Spleen (tissue), 11 donors: ENCODE measurements at regions not wholly inside any gene's neighbourhood (a gene's known extent, or its start where the extent isn't known, plus 50 kb on each side); places are given as distances from the start of the nearest gene placed in this dataset.
A peak's percentile ranks its signal among the peaks of the same experiment; 100 is the strongest.

Source experiments
- DNase-seq: peaks from one replicate; pipeline ENCODE4 v3.0.0-alpha.2; 2020
- H3K27ac ChIP-seq, 8 donors: fragments of 200-600 bp; sonication (generic) in 7 of 8; 1 replicate in 4 of 8; 2 replicates in 4 of 8; pipeline versions ENCODE4 v1.5.0 to v1.8.0; 2016 to 2021; ENCODE audit warnings: inconsistent platforms in 4 of 8, mild to moderate bottlenecking in 4 of 8, moderate library complexity in 1 of 8
- H3K27me3 ChIP-seq, 7 donors: fragments of 200-600 bp; sonication (generic) in 6 of 7; replicated peaks in 1 of 7; 1 replicate in 4 of 7; 2 replicates in 3 of 7; pipeline versions ENCODE4 v1.5.0 to v1.8.0; 2016 to 2021; ENCODE audit warnings: inconsistent platforms in 3 of 7, mild to moderate bottlenecking in 1 of 7
- H3K36me3 ChIP-seq, 6 donors: fragments of 200-600 bp; sonication (generic) in 5 of 6; 1 replicate in 4 of 6; 2 replicates in 2 of 6; pipeline versions ENCODE4 v1.5.0 to v1.8.0; 2016 to 2021; ENCODE audit warnings: inconsistent platforms in 2 of 6
- H3K4me1 ChIP-seq, 6 donors: fragments of 200-600 bp; sonication (generic) in 5 of 6; 1 replicate in 3 of 6; 2 replicates in 3 of 6; pipeline versions ENCODE4 v1.5.0 to v1.8.0; 2016 to 2021; ENCODE audit warnings: inconsistent platforms in 3 of 6
- H3K4me3 ChIP-seq, 8 donors: fragments of 200-600 bp; sonication (generic) in 7 of 8; 1 replicate in 4 of 8; 2 replicates in 4 of 8; pipeline versions ENCODE4 v1.5.0 to v1.8.0; 2016 to 2021; ENCODE audit warnings: inconsistent platforms in 4 of 8, mild to moderate bottlenecking in 4 of 8, moderate library complexity in 2 of 8
- H3K9me3 ChIP-seq, 8 donors: fragments of 200-600 bp; sonication (generic) in 7 of 8; 1 replicate in 4 of 8; 2 replicates in 4 of 8; pipeline versions ENCODE4 v1.5.0 to v1.8.0; 2016 to 2021; ENCODE audit warnings: inconsistent platforms in 4 of 8
- CTCF ChIP-seq, 11 experiments: fragments of 200-600 bp in 7 of 11; fragments of 450-650 bp in 4 of 11; sonication (generic) in 4 of 11; IDR thresholded peaks in 8 of 11; conservative IDR thresholded peaks in 3 of 11; 1 replicate in 7 of 11; 2 replicates in 4 of 11; pipeline versions ENCODE4 v1.4.0 to v1.8.0; 2016 to 2021; ENCODE audit warnings: antibody characterized with exemption in 11 of 11, inconsistent platforms in 4 of 11, mild to moderate bottlenecking in 1 of 11
- POLR2A ChIP-seq, 3 donors: fragments of 450-650 bp; IDR thresholded peaks; one replicate each; pipeline ENCODE4 v1.5.1; 2017; ENCODE audit warnings: antibody characterized with exemption in 3 of 3, mild to moderate bottlenecking in 1 of 3
- POLR2AphosphoS5 ChIP-seq, 3 donors: sonication (generic); formaldehyde crosslinking; IDR thresholded peaks; one replicate each; pipeline ENCODE4 v1.5.1; 2017; ENCODE audit warnings: antibody characterized with exemption in 3 of 3
- WGBS, 5 donors: extraction: QIAGEN DNeasy Blood & Tissue Kit in 3 of 5; methylation state at CpG; one replicate each; pipeline versions ENCODE4 v1.1.5 to v1.1.7; 2013 to 2018; 5-methylcytosine and 5-hydroxymethylcytosine counted together
- intact Hi-C: fragments of 100-400 bp; cut with DNase I; formaldehyde crosslinking; loops from one replicate; pipeline ENCODE4 v1.15.0; 2023; ENCODE audit warnings: low total_unique reads
- donor health status: healthy with polysubstance abuse.
- donor health status: DM: no; HTN: no; CAD: no; lungs with moderate emphysema.
- donor health status: DM: no; HTN: no; CAD: no.
- donor health status: Bipolar disorder and iron deficiency.
- donor health status: healthy.
- donor health status: DM: no; HTN: no; CAD: no.
- donor health status: DM: yes; HTN: yes; CAD: no.

GRCh38 chr6:144647406-144647964, 362.4 kb downstream of the UTRN start:
- Histone ChIP-seq H3K36me3 (peaks cover 0 to 10% (median 2%) of the 10 kb centered on the region in 6 donors), H3K4me1 (peaks cover 0 to 15% (median 4%) of the 10 kb centered on the region in 6 donors), H3K27ac (no peak overlapping the region), H3K4me3 (no peak overlapping the region), H3K9me3 (no peaks in the 10 kb centered on the region), H3K27me3 (no peaks in the 10 kb centered on the region)
- TF ChIP-seq CTCF (IDR thresholded peaks at IDR 0.05 in 8 of 11, conservative IDR thresholded peaks at IDR 0.05 in 3 of 11) (no peak), POLR2A (IDR thresholded peaks at IDR 0.05) (no peak), POLR2AphosphoS5 (IDR thresholded peaks at IDR 0.05) (no peak)
- 78 to 91% (median 89%) methylated on average over 6 of the region's 6 CpGs for WGBS, 5 donors
- intact Hi-C loops = no loop called here
- DNase-seq = no peak

GRCh38 chr6:144647971-144648651, 363.0 kb downstream of the UTRN start:
- H3K27ac ChIP-seq = peak overlapping the region in 1 of 8 donors; percentile 10
- no peak for TF ChIP-seq CTCF (IDR thresholded peaks at IDR 0.05 in 8 of 11, conservative IDR thresholded peaks at IDR 0.05 in 3 of 11)
- no peak for TF ChIP-seq POLR2A (IDR thresholded peaks at IDR 0.05)
- no peak for TF ChIP-seq POLR2AphosphoS5 (IDR thresholded peaks at IDR 0.05)
- no peaks in the 10 kb centered on the region for H3K27me3 ChIP-seq
- H3K9me3 ChIP-seq = no peaks in the 10 kb centered on the region
- no peak for DNase-seq
- intact Hi-C loops = no loop called here
- peaks cover 0 to 10% (median 2%) of the 10 kb centered on the region in 6 donors for H3K36me3 ChIP-seq
- WGBS, 5 donors = 59 to 66% (median 64%) methylated on average over 3 of the region's 3 CpGs
- no peak overlapping the region for H3K4me3 ChIP-seq
- peaks cover 0 to 20% (median 8%) of the 10 kb centered on the region in 6 donors for H3K4me1 ChIP-seq

DNA sequence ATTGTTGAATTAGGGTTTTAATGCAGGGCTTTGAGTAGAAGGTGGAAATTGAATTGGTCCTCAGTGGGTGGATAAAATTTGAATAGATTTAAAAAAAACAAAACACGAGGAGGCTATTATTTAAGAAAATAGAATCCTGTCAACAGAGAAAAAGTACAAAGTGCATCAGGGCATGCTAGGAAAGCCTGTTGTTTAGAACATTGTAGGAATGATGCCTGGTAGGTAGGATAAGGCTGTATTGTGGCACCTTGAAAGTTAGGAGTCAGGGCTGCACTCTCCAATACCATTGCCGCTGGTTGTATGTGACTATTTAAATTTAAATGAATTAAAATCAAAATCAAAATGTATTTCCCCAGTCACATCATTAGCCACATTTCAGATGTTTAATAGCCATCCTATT, 363.9 kb downstream of the UTRN start:
- Histone ChIP-seq H3K9me3 (no peaks in the 10 kb centered on the region), H3K4me3 (no peak overlapping the region), H3K27me3 (no peaks in the 10 kb centered on the region), H3K4me1 (peaks cover 0 to 30% (median 18%) of the 10 kb centered on the region in 6 donors), H3K27ac (no peak overlapping the region), H3K36me3 (peaks cover 0 to 10% (median 2%) of the 10 kb centered on the region in 6 donors)
- TF ChIP-seq CTCF (IDR thresholded peaks at IDR 0.05 in 8 of 11, conservative IDR thresholded peaks at IDR 0.05 in 3 of 11) (no peak), POLR2A (IDR thresholded peaks at IDR 0.05) (no peak), POLR2AphosphoS5 (IDR thresholded peaks at IDR 0.05) (no peak)
- 86 to 95% (median 93%) methylated on average over 2 of the region's 2 CpGs for WGBS, 5 donors
- intact Hi-C loops = no loop called here
- DNase-seq = no peak

DNA sequence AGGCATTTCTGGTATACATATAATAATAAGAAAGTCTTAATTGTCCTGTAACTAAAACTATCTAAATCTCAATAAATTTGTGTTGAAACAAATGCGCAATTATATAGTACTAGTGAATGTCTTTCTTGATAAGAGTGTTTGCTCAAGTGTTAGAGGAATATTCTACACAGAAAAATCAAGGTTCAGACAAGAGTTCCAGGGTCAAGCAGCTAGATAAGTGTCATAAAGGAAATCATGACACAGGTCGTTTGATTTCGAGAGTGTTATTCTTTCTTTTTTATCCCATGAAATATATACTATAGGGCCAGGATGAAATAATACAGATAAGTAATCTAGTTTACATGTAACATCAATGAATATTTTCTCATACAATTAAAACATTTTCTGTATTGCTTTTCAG, 366.1 kb downstream of the UTRN start:
- H3K9me3 ChIP-seq = no peaks in the 10 kb centered on the region
- H3K27me3 ChIP-seq = no peaks in the 10 kb centered on the region
- peaks cover 0 to 10% (median 2%) of the 10 kb centered on the region in 6 donors for H3K36me3 ChIP-seq
- no peak for TF ChIP-seq CTCF (IDR thresholded peaks at IDR 0.05 in 8 of 11, conservative IDR thresholded peaks at IDR 0.05 in 3 of 11)
- TF ChIP-seq POLR2A (IDR thresholded peaks at IDR 0.05) = no peak
- TF ChIP-seq POLR2AphosphoS5 (IDR thresholded peaks at IDR 0.05) = no peak
- H3K4me1 ChIP-seq = peaks cover 8 to 51% (median 29%) of the 10 kb centered on the region in 6 donors
- intact Hi-C loops = no loop called here
- no peak for DNase-seq
- 77 to 89% (median 81%) methylated on average over 3 of the region's 3 CpGs for WGBS, 5 donors
- H3K27ac ChIP-seq = no peak overlapping the region
- H3K4me3 ChIP-seq = no peak overlapping the region
